Activated T-cell treated with anti-CD3 and anti-CD28 coated beads, Interleukin-2, amount 50 U/mL, for 72 hours (primary cell): ENCODE measurements at regions not wholly inside any gene's neighbourhood (a gene's known extent, or its start where the extent isn't known, plus 50 kb on each side); places are given as distances from the start of the nearest gene placed in this dataset.

Experiments
- ATAC-seq, 2 donors: fragments of 150-1000 bp; cut with Tn5 transposase; replicated peaks in 1 of 2; 2 replicates each; pipeline ENCODE4 v1.10.0; 2021; ENCODE audit warnings: moderate library complexity in 2 of 2, mild to moderate bottlenecking in 1 of 2
- DNase-seq, 2 donors: peaks; one replicate each; pipeline ENCODE4 v3.0.0; 2021 to 2022; ENCODE audit warnings: mixed read lengths in 1 of 2
- H3K27ac Mint-ChIP-seq: one replicate; pipeline ENCODE4 v1.8.0; 2022; ENCODE audit warnings: mild to moderate bottlenecking, moderate library complexity, mixed read lengths
- H3K27me3 Mint-ChIP-seq: one replicate; pipeline ENCODE4 v1.8.0; 2022; ENCODE audit warnings: low read depth, mixed read lengths
- H3K36me3 Mint-ChIP-seq, 2 donors: one replicate each; pipeline ENCODE4 v1.8.0; 2022; ENCODE audit warnings: mixed read lengths in 2 of 2, mild to moderate bottlenecking in 1 of 2; ENCODE audit not compliant: insufficient read depth in 2 of 2
- H3K4me1 Mint-ChIP-seq: one replicate; pipeline ENCODE4 v1.8.0; 2022; ENCODE audit warnings: low read depth, mixed read lengths
- H3K4me3 Mint-ChIP-seq, 2 donors: one replicate each; pipeline ENCODE4 v1.8.0; 2022; ENCODE audit warnings: mild to moderate bottlenecking in 2 of 2, mixed read lengths in 2 of 2, moderate library complexity in 2 of 2
- H3K9me3 Mint-ChIP-seq, 2 donors: one replicate each; pipeline ENCODE4 v1.8.0; 2022; ENCODE audit warnings: mixed read lengths in 2 of 2

DNA sequence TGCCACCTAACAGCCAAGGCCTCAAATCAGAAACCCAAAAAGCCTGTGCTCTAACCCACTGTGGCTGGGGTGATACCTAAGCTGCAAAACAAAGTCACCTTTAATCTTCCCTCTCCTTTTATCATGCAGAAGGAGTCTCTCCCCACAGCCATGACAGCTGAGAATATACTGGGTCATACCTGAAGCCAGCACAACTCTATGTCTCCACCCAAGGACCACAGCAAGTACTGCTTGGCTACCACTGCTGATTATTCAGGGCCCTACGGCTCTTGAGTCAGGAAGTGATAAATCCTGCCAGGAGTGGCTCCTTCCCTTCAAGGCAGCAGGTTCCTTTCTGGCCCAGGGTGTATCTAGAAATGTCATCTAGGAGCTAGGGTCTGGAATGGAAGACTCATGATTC lies 151.5 kb upstream of the TOM1L1 start:
- ATAC-seq (no peak), DNase-seq (no peak)
- Mint-ChIP-seq H3K27ac (no peak overlapping the region), H3K4me1 (no peaks in the 10 kb centered on the region), H3K4me3 (no peak overlapping the region), H3K27me3 (no peaks in the 10 kb centered on the region), H3K9me3 (peaks cover 10 to 16% of the 10 kb centered on the region in 2 donors), H3K36me3 (no peaks in the 10 kb centered on the region)

DNA sequence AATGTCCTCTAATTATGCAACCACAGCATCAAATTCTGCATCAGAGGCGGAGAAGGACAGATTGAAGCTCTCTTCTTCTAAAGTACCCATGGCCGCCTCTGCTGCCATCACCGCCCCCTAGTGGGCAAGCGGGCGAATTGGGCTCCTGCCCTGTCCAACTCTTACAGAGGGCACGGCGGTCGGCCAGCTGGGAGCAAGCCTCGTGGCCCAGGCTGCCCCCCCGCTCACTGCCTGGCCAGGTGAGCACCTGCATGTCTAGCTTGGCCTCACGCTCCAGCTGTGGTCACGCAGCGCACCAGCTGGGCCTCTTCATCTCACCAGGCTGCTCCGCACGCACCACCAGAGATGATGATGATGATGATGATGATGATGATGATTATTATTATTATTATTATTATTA lies 146.1 kb upstream of the TOM1L1 start:
- Mint-ChIP-seq H3K36me3 (no peaks in the 10 kb centered on the region), H3K27me3 (no peaks in the 10 kb centered on the region), H3K4me3 (no peak overlapping the region), H3K27ac (no peak overlapping the region), H3K4me1 (no peaks in the 10 kb centered on the region), H3K9me3 (peaks cover 0 to 2% of the 10 kb centered on the region in 2 donors)
- ATAC-seq = no peak
- DNase-seq = peak; percentile 1 to 16

DNA sequence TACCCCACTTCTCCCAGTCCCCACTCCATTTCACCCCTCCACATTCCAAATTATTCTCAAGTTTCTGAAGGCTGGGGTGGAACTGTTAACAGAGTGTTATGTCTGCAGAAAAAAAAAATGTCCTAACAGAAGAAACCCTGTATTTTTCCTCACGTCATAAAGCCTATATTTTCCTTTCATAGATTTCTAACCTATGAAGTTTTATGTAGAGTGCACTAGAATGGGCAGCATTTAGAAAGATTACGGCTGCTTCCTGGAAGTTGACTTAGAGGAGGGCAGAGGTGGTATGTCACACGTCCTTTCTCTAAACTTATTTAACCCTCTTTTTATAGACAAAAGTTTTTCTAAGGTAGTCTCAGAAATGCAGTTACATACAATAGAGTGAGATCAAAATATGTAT lies 139.8 kb upstream of the TOM1L1 start:
- Mint-ChIP-seq H3K27ac (no peak overlapping the region), H3K4me3 (no peak overlapping the region), H3K27me3 (no peaks in the 10 kb centered on the region), H3K4me1 (no peaks in the 10 kb centered on the region), H3K9me3 (no peaks in the 10 kb centered on the region), H3K36me3 (no peaks in the 10 kb centered on the region)
- DNase-seq (no peak), ATAC-seq (no peak)

DNA sequence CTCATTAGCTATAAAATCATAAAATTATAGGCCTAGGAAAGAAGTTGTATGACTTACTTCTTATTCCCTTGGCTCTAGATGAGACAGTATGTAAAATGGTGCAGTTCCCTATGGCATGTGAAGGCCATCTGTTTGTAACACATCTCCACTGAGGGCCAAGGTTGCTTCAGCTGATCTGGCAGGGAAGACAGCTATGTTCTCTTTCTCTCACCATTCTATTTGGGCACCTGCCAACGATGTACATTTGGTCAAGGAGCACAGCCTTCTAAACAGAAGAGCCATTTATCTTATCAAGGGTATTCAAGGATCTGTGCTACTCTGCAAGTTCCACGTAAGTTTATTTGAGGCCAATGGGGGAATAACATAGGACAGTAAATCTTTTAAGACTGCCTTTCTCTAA lies 129.8 kb upstream of the TOM1L1 start:
- Mint-ChIP-seq H3K27ac (no peak overlapping the region), H3K4me1 (no peaks in the 10 kb centered on the region)

DNA sequence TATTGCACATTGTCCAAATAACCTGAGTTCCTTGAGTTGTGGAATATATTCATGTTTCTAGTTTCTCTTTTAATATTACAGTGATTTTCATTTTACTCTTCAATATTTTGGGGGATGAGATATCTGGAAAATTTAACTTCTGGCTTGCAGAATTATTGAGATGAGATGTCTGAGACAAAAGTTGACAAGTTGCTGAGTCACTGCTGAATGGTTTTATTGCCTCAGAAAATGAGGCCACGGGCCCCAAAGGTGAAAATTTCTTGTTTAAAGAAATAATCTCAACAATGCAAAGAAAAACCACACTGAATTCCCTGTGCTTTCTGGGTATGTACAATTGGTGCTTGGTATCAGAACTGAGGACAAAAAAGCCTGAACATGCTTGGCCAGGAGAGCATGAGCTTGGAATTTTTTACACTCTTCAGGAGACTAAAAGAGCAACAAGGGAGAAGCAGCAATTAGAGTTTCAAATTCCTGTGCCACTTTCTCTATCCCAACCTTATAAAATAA lies 129.2 kb upstream of the TOM1L1 start:
- no peaks in the 10 kb centered on the region for H3K27me3 Mint-ChIP-seq
- no peak overlapping the region for H3K4me3 Mint-ChIP-seq
- H3K9me3 Mint-ChIP-seq = peaks cover 0 to 2% of the 10 kb centered on the region in 2 donors
- ATAC-seq = no peak
- H3K4me1 Mint-ChIP-seq = no peaks in the 10 kb centered on the region
- DNase-seq = no peak
- H3K36me3 Mint-ChIP-seq = no peaks in the 10 kb centered on the region
- no peak overlapping the region for H3K27ac Mint-ChIP-seq

More for the DNA sequence above, 129.8 kb upstream of the TOM1L1 start:
- peaks cover 0 to 2% of the 10 kb centered on the region in 2 donors for H3K9me3 Mint-ChIP-seq
- H3K27me3 Mint-ChIP-seq = no peaks in the 10 kb centered on the region
- no peak overlapping the region for H3K4me3 Mint-ChIP-seq
- ATAC-seq (no peak), DNase-seq (no peak)
- no peaks in the 10 kb centered on the region for H3K36me3 Mint-ChIP-seq

DNA sequence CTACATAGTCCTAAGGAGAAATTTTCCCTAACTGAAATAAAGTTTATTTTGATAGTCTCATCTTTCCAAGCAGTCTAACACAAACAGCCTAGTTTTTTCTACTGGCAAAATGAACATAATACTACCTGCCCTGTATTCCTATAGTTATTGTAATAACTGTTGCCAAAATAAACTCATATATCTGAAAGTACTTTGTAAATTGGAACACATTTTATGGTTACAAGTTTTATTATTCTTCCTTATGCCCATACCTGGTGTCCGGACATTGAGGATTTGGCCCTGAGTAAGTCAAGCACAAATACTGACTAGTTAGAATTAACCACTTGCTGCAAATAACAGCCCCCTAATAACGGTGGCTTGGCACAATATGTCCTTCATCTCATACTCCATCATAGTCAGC lies 120.4 kb upstream of the TOM1L1 start:
- H3K36me3 Mint-ChIP-seq = no peaks in the 10 kb centered on the region

DNA sequence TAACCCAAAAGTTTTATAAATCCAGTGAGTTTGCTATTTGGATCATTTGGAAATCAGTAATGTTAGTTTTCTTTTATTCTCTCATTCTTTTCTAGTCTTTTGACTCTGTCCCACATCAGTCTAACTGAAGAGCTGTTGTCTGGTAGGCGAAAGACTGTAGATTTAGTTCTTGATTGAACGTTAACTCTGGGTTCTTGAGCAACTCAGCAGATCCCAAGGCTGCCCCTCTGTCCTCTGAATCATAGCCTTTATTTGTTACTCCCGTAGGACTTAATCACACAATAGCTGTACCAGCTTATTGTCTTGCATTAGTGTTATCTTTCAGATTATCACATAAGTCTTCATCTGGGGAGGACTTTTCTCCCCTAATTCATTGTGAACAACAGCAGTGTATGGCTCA lies 119.3 kb upstream of the TOM1L1 start:
- ATAC-seq = no peak
- Mint-ChIP-seq H3K36me3 (no peaks in the 10 kb centered on the region), H3K27ac (no peak overlapping the region), H3K4me3 (no peak overlapping the region), H3K4me1 (no peaks in the 10 kb centered on the region), H3K9me3 (peaks cover 0 to 5% of the 10 kb centered on the region in 2 donors), H3K27me3 (no peaks in the 10 kb centered on the region)
- DNase-seq = no peak

More for the DNA sequence above, 120.4 kb upstream of the TOM1L1 start:
- Mint-ChIP-seq H3K27ac (no peak overlapping the region), H3K4me1 (no peaks in the 10 kb centered on the region), H3K4me3 (no peak overlapping the region), H3K27me3 (no peaks in the 10 kb centered on the region), H3K9me3 (peaks cover 0 to 5% of the 10 kb centered on the region in 2 donors)
- DNase-seq (no peak), ATAC-seq (no peak)

DNA sequence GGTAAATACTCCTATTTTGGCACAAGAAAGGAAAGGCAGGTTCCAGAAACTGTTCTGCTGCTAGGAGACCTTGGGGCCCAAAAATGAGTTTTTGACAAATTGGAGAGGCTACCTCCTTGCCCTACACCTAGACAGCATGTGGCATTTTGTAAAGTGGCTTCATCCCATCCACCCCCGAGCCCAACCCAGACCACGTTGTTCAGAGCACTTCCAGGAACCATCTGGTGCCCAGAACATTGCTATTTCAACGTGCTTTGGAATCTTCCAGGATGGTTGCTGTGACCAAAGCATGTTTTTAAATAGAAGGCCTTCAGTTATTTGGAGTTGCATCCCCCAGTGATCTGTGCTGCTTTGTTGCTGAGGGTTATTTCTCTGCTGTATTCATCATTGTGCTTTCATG lies 116.3 kb upstream of the TOM1L1 start:
- H3K27ac Mint-ChIP-seq = no peak overlapping the region

DNA sequence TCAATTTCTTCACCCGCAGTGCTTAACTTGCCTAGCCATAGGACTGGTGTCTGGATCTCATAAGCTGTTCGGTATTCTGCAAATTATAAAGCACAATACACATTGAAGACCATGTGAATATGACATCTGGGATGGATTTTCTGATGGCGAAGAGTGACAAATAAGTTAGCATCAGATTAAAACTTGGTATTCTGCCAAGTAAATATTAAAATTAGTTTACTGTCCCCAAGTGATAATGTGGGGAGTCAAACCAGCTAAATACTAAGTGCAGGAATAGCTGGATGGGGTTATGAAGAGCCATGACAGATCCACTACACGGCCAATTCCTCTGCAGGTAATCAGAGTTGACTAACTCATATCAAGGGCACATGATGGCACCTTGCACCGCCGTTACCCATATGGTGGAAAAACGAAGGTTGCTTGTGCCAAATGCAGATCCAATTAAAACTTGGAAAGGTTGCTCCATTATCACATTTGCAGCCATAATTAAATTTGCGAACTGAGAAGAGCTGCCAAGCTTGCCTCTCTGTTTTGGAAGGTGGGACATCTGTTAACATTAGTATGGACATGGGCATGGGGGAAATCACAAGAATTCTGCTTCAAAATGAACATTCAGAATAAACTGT lies 114.9 kb upstream of the TOM1L1 start:
- peaks cover 0 to 5% of the 10 kb centered on the region in 2 donors for H3K9me3 Mint-ChIP-seq
- no peaks in the 10 kb centered on the region for H3K36me3 Mint-ChIP-seq
- no peak overlapping the region for H3K27ac Mint-ChIP-seq
- ATAC-seq (no peak), DNase-seq (no peak)
- no peaks in the 10 kb centered on the region for H3K4me1 Mint-ChIP-seq
- no peaks in the 10 kb centered on the region for H3K27me3 Mint-ChIP-seq
- H3K4me3 Mint-ChIP-seq = no peak overlapping the region

More for the DNA sequence above, 116.3 kb upstream of the TOM1L1 start:
- DNase-seq = no peak
- no peak for ATAC-seq
- Mint-ChIP-seq H3K4me1 (no peaks in the 10 kb centered on the region), H3K27me3 (no peaks in the 10 kb centered on the region), H3K36me3 (no peaks in the 10 kb centered on the region), H3K9me3 (peaks cover 0 to 5% of the 10 kb centered on the region in 2 donors), H3K4me3 (no peak overlapping the region)

DNA sequence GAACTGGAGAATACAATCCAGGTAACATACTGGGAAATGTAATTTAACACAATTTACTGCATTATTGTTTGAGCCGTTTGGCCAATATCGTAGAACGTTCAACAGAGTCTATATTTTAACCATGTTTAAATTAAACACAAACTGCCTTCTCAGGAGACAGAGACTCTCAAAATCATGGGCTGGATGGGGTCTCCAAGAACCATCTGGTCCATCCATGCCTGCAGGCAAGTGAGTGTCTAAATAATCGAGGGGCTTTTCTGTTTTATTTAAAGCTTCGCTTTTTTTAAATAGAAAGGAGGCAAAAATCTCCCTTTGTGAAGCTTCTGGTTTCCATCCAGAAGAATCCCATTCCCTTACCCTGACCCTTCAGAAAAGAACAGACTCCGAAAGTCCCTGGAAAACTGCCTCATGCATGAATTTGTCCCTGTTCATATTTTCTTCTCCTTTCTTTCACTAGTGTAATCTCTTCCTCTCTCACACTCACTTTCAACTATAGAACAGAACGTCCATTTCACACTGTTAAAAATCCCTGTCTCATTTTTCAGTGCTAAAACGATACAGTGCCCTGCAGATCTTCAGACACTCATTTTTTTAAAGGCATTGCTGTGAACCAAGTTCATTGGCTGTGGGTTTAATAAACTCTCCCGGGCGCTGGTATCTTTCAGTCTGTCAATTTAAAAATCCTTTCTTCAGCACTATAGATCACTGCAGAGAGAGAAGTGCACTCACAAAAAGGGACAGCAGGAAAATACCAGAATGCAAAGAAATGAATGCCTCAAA lies 111.4 kb upstream of the TOM1L1 start:
- Mint-ChIP-seq H3K4me3 (no peak overlapping the region), H3K9me3 (peaks cover 0 to 5% of the 10 kb centered on the region in 2 donors), H3K4me1 (no peaks in the 10 kb centered on the region), H3K27ac (no peak overlapping the region), H3K36me3 (no peaks in the 10 kb centered on the region), H3K27me3 (no peaks in the 10 kb centered on the region)
- ATAC-seq = no peak
- DNase-seq = no peak

DNA sequence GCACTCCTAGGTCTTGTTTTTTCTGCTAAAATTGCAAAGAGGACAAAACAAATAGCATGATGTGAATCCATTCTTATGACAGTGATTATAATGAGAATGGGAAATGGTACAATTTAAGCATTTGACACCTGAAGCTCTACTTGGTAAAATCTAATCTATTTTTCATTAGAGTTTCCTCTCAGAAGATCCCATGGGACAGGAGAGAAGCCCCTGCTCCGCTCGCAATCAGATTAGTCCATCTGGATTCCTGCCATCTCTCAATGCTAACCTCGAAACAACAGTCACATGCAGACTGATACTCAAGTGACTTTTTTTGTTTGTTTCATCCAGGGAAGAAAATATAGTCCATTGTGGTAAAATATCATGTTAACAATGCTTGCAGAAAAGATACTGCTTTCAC lies 107.4 kb upstream of the TOM1L1 start:
- DNase-seq (no peak), ATAC-seq (no peak)
- H3K27me3 Mint-ChIP-seq = no peaks in the 10 kb centered on the region
- H3K27ac Mint-ChIP-seq = no peak overlapping the region
- H3K4me3 Mint-ChIP-seq = no peak overlapping the region
- H3K4me1 Mint-ChIP-seq = no peaks in the 10 kb centered on the region
- H3K9me3 Mint-ChIP-seq = no peaks in the 10 kb centered on the region
- no peaks in the 10 kb centered on the region for H3K36me3 Mint-ChIP-seq

DNA sequence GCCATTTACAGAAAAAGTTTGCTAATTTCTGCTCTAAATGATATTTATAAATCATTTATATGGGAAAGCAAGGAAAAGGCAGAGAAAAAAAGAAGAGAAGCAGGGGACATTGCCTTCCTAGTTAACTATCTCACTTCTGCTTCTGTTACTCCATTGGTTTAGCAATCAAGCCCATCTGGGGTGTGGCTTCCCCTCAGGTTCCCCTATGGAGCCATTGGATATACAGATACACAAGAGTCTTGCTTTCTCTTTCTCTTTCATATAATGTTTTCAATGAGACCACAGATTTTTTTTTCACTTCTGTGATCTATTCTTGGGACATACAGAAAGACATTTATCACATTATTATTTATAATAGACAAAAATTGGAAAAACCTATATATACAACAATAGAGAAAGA lies 105.6 kb upstream of the TOM1L1 start:
- ATAC-seq (no peak), DNase-seq (no peak)
- no peak overlapping the region for H3K4me3 Mint-ChIP-seq
- H3K4me1 Mint-ChIP-seq = no peaks in the 10 kb centered on the region
- H3K9me3 Mint-ChIP-seq = peaks cover 2 to 3% of the 10 kb centered on the region in 2 donors
- no peaks in the 10 kb centered on the region for H3K27me3 Mint-ChIP-seq
- no peak overlapping the region for H3K27ac Mint-ChIP-seq
- H3K36me3 Mint-ChIP-seq = no peaks in the 10 kb centered on the region

DNA sequence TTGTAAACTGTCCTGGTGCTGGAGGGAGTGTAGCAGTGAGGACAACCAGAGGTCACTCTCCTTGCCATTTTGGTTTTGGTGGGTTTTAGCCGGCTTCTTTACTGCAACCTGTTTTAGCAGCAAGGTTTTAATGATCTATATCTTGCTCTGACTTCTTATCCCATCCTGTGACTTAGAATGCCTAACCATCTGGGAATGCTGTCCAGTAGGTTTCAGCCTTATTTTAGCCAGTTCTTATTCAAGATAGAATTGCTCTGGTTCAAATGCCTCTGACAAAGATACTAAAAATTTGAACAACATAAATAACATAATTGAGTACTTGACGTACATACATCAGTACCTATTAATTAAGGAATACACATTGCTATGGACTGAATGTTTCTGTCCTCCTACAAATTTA lies 93.3 kb upstream of the TOM1L1 start:
- no peak for DNase-seq
- Mint-ChIP-seq H3K4me1 (no peaks in the 10 kb centered on the region), H3K36me3 (no peaks in the 10 kb centered on the region), H3K27ac (no peak overlapping the region), H3K4me3 (no peak overlapping the region), H3K27me3 (no peaks in the 10 kb centered on the region), H3K9me3 (no peaks in the 10 kb centered on the region)
- ATAC-seq = no peak
